ENCODE measurements at regions not wholly inside any gene's neighbourhood (a gene's known extent, or its start where the extent isn't known, plus 50 kb on each side); places are given as distances from the start of the nearest gene placed in this dataset.
"Not testable (repeated sequence)": the region's sequence is repeated elsewhere in the genome, so short reads cannot be mapped to it uniquely, and the experiment has no call there.

GRCh38 chr10:121276046-121276445 is 322.2 kb downstream of the FGFR2 start:
- H3K27me3 Mint-ChIP-seq (ENCODE audit: unreplicated experiment) = peaks cover 7% of the 10 kb centered on the region
- no peak overlapping the region for H3K27ac Mint-ChIP-seq (ENCODE audit: unreplicated experiment)
- no peak for DNase-seq (ENCODE audit: extremely low spot score, unreplicated experiment)

GRCh38 chr10:121276822-121277221 is 321.4 kb downstream of the FGFR2 start:
- no peak for DNase-seq (ENCODE audit: extremely low spot score, unreplicated experiment)
- Mint-ChIP-seq H3K4me1 (ENCODE audit: unreplicated experiment) (no peaks in the 10 kb centered on the region), H3K27ac (ENCODE audit: unreplicated experiment) (no peak overlapping the region), H3K27me3 (ENCODE audit: unreplicated experiment) (peaks cover 5% of the 10 kb centered on the region), H3K9me3 (ENCODE audit: unreplicated experiment) (peaks cover 3% of the 10 kb centered on the region), H3K4me3 (ENCODE audit: unreplicated experiment) (no peak overlapping the region), H3K36me3 (ENCODE audit: unreplicated experiment) (no peaks in the 10 kb centered on the region)
- TF ChIP-seq CTCF (IDR thresholded peaks at IDR 0.05) = no peak

More at GRCh38 chr10:121276046-121276445, 322.2 kb downstream of the FGFR2 start:
- Mint-ChIP-seq H3K36me3 (ENCODE audit: unreplicated experiment) (no peaks in the 10 kb centered on the region), H3K4me3 (ENCODE audit: unreplicated experiment) (no peak overlapping the region), H3K4me1 (ENCODE audit: unreplicated experiment) (no peaks in the 10 kb centered on the region), H3K9me3 (ENCODE audit: unreplicated experiment) (peaks cover 3% of the 10 kb centered on the region)
- no peak for TF ChIP-seq CTCF (IDR thresholded peaks at IDR 0.05)

DNA sequence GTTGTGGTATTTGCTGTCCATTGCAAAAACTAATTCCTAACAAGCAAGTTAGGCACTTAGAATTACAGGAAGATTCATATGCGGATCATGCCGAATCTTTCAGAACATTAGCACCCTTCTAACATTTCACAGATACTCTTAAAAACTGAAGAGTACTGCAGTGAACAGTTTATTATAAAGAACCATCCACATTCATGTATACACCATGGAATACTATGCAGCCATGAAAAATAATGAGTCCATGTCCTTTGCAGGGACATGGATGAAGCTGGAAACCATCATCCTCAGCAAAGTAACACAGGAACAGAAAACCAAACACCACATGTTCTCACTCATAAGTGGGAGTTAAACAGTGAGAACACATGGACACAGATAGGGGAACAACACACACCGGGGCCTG is 319.9 kb downstream of the FGFR2 start:
- not testable (repeated sequence) for H3K27me3 Mint-ChIP-seq (ENCODE audit: unreplicated experiment); H3K9me3 Mint-ChIP-seq (ENCODE audit: unreplicated experiment); H3K4me1 Mint-ChIP-seq (ENCODE audit: unreplicated experiment); DNase-seq (ENCODE audit: extremely low spot score, unreplicated experiment); H3K4me3 Mint-ChIP-seq (ENCODE audit: unreplicated experiment); H3K36me3 Mint-ChIP-seq (ENCODE audit: unreplicated experiment); H3K27ac Mint-ChIP-seq (ENCODE audit: unreplicated experiment)

- H3K4me1 Mint-ChIP-seq (ENCODE audit: unreplicated experiment) = no peaks in the 10 kb centered on the region
- DNase-seq (ENCODE audit: extremely low spot score, unreplicated experiment) = no peak
- TF ChIP-seq CTCF (IDR thresholded peaks at IDR 0.05) = no peak
- no peaks in the 10 kb centered on the region for H3K36me3 Mint-ChIP-seq (ENCODE audit: unreplicated experiment)
- no peaks in the 10 kb centered on the region for H3K27me3 Mint-ChIP-seq (ENCODE audit: unreplicated experiment)
- H3K27ac Mint-ChIP-seq (ENCODE audit: unreplicated experiment) = no peak overlapping the region
- no peak overlapping the region for H3K4me3 Mint-ChIP-seq (ENCODE audit: unreplicated experiment)
- H3K9me3 Mint-ChIP-seq (ENCODE audit: unreplicated experiment) = peaks cover 3% of the 10 kb centered on the region
These were observed 316.7 kb downstream of the FGFR2 start for GRCh38 chr10:121281576-121281975.

GRCh38 chr10:121282264-121282663 is 316.0 kb downstream of the FGFR2 start:
- H3K27ac Mint-ChIP-seq (ENCODE audit: unreplicated experiment) = no peak overlapping the region
- H3K36me3 Mint-ChIP-seq (ENCODE audit: unreplicated experiment) = no peaks in the 10 kb centered on the region
- no peak for TF ChIP-seq CTCF (IDR thresholded peaks at IDR 0.05)
- no peak for DNase-seq (ENCODE audit: extremely low spot score, unreplicated experiment)
- H3K4me1 Mint-ChIP-seq (ENCODE audit: unreplicated experiment) = no peaks in the 10 kb centered on the region
- peaks cover 3% of the 10 kb centered on the region for H3K27me3 Mint-ChIP-seq (ENCODE audit: unreplicated experiment)
- H3K4me3 Mint-ChIP-seq (ENCODE audit: unreplicated experiment) = no peak overlapping the region
- peaks cover 3% of the 10 kb centered on the region for H3K9me3 Mint-ChIP-seq (ENCODE audit: unreplicated experiment)
